GM06990 (cell line): ENCODE measurements at regions not wholly inside any gene's neighbourhood (a gene's known extent, or its start where the extent isn't known, plus 50 kb on each side); places are given as distances from the start of the nearest gene placed in this dataset.

Experiments
- DNase-seq: peaks from one replicate; pipeline ENCODE4 v3.0.0-alpha.2; 2011; ENCODE audit not compliant: insufficient read length; ENCODE audit errors: extremely low read depth
- H3K27me3 ChIP-seq: replicated peaks from 2 replicates; pipeline ENCODE4 v1.6.0; 2011; ENCODE audit warnings: low read length; ENCODE audit not compliant: control insufficient read depth, insufficient read depth
- H3K36me3 ChIP-seq: 2 replicates; pipeline ENCODE4 v1.5.1; 2011; ENCODE audit warnings: low read length; ENCODE audit not compliant: control insufficient read depth, insufficient read depth
- H3K4me3 ChIP-seq: replicated peaks from 2 replicates; pipeline ENCODE4 v1.5.1; 2011; ENCODE audit warnings: low read depth, mild to moderate bottlenecking, control low read depth, low read length
- CTCF ChIP-seq: IDR thresholded peaks from 2 replicates; pipeline ENCODE4 v1.5.1; 2011; ENCODE audit warnings: low read length, control low read depth, mild to moderate bottlenecking, inconsistent platforms; ENCODE audit not compliant: insufficient read depth, poor library complexity, severe bottlenecking

DNA sequence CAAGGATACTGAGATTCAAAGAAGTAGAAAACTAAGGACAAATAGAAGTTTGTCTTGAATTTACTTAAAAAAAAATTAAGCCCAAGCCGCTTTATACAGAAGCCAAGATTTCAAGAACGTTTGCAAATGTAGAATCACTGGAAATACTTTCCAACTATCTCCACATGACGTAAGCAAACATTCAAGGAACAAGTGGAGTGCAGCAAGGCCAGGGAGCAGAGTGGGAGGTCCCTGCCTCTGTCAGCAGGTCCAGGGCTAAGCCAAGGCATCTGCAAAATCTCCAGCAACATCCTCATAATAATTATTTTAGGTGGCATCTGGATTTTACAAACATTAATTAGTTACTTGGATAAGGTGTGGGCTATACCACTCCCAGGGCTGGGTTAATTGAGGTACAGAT is 60.1 kb upstream of the AKIRIN2 start:
- Histone ChIP-seq H3K36me3 (no peaks in the 10 kb centered on the region), H3K4me3 (no peak overlapping the region), H3K27me3 (no peaks in the 10 kb centered on the region)
- DNase-seq, result no peak
- no peak for TF ChIP-seq CTCF

DNA sequence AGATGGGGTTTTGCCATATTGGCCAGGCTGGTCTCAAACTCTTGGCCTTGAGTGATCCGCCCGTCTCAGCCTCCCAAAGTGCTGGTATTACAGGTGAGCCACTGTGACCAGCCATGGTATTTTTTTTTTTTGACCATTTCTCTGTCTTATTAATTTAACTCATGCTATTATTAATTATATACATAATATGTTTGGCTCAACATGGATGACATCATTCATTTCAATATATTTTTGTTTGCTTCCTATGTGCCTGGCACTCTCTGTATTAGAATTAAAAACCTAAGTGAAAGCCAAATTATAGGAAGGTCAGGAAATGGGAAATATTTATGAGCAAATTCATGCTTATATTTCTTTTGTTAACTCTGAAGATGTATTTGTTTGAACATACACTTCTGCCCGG is 55.8 kb upstream of the AKIRIN2 start:
- no peak overlapping the region for H3K4me3 ChIP-seq
- H3K27me3 ChIP-seq, result no peaks in the 10 kb centered on the region
- H3K36me3 ChIP-seq, result no peaks in the 10 kb centered on the region
- TF ChIP-seq CTCF, result no peak
- no peak for DNase-seq

DNA sequence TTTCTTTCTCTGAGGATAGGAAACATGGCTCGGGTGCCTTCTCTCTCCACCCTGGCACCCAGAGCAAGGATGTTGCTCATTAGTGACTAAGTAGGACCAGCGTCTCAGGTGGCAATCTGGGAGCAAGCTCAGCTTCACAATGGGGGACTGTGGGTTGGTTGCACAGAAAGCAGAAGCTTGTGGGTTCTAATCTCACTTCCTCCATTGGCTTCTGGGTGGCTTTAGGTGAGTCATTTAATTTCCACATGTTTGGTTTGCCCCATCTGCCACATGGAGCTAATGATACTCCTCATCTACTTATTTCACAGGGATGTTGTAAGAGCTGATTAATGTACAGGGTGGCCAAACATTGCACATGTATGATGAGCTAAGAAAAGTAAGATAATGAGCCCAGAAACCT is 54.8 kb upstream of the AKIRIN2 start:
- DNase-seq, result peak; percentile 89
- no peak for TF ChIP-seq CTCF
- Histone ChIP-seq H3K36me3 (no peaks in the 10 kb centered on the region), H3K4me3 (no peak overlapping the region), H3K27me3 (no peaks in the 10 kb centered on the region)

GRCh38 chr6:87755708-87756671 is 54.0 kb upstream of the AKIRIN2 start:
- peak; percentile 32 for DNase-seq
- H3K27me3 ChIP-seq, result no peaks in the 10 kb centered on the region
- H3K36me3 ChIP-seq, result no peaks in the 10 kb centered on the region
- TF ChIP-seq CTCF, result no peak
- H3K4me3 ChIP-seq, result no peak overlapping the region

DNA sequence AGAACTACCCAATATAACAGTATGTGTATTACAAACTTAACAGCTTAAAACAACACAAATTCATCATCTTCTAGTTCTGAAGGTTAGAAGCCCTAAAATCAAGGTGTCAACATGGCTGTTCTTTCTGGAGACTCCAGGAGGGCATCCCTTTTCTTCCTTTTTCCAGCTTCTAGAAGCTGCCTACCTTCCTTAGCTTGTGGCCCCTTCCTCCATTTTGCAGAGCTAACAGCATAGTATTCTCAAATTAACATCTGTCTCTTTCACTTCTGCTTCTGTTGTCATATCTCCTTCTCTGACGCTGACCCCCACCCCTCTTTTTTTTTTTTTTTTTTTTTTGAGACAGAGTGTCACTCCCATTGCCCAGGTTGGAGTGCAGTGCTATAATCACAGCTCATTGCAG is 52.8 kb upstream of the AKIRIN2 start:
- DNase-seq, result peak; percentile 71
- H3K27me3 ChIP-seq, result no peaks in the 10 kb centered on the region

More for the DNA sequence above, 52.8 kb upstream of the AKIRIN2 start:
- Histone ChIP-seq H3K4me3 (no peak overlapping the region), H3K36me3 (no peaks in the 10 kb centered on the region)
- no peak for TF ChIP-seq CTCF
